ENCODE measurements at regions not wholly inside any gene's neighbourhood (a gene's known extent, or its start where the extent isn't known, plus 50 kb on each side); places are given as distances from the start of the nearest gene placed in this dataset.

GRCh38 chr7:94294471-94295131 lies 100.1 kb upstream of the COL1A2 start:
- Mint-ChIP-seq H3K4me1 (ENCODE audit: low read depth, unreplicated experiment) (no peaks in the 10 kb centered on the region), H3K27me3 (ENCODE audit: unreplicated experiment) (peaks cover 1% of the 10 kb centered on the region), H3K27ac (ENCODE audit: unreplicated experiment) (no peak overlapping the region), H3K4me3 (ENCODE audit: unreplicated experiment) (no peak overlapping the region), H3K36me3 (ENCODE audit: unreplicated experiment) (no peaks in the 10 kb centered on the region), H3K9me3 (ENCODE audit: unreplicated experiment) (peaks cover 2% of the 10 kb centered on the region)
- DNase-seq = no peak
- no peak for TF ChIP-seq CTCF (IDR thresholded peaks at IDR 0.05; ENCODE audit: partially characterized antibody, unreplicated experiment)

GRCh38 chr7:94295850-94296249 lies 98.8 kb upstream of the COL1A2 start:
- H3K27me3 Mint-ChIP-seq (ENCODE audit: unreplicated experiment) = peaks cover 1% of the 10 kb centered on the region
- H3K4me3 Mint-ChIP-seq (ENCODE audit: unreplicated experiment) = no peak overlapping the region
- DNase-seq = no peak
- H3K9me3 Mint-ChIP-seq (ENCODE audit: unreplicated experiment) = peaks cover 2% of the 10 kb centered on the region
- no peak for TF ChIP-seq CTCF (IDR thresholded peaks at IDR 0.05; ENCODE audit: partially characterized antibody, unreplicated experiment)
- no peaks in the 10 kb centered on the region for H3K36me3 Mint-ChIP-seq (ENCODE audit: unreplicated experiment)
- H3K27ac Mint-ChIP-seq (ENCODE audit: unreplicated experiment) = no peak overlapping the region
- peaks cover 4% of the 10 kb centered on the region for H3K4me1 Mint-ChIP-seq (ENCODE audit: low read depth, unreplicated experiment)

GRCh38 chr7:94296881-94297280 lies 97.8 kb upstream of the COL1A2 start:
- Mint-ChIP-seq H3K4me1 (ENCODE audit: low read depth, unreplicated experiment) (peaks cover 10% of the 10 kb centered on the region), H3K27me3 (ENCODE audit: unreplicated experiment) (peaks cover under 1% of the 10 kb centered on the region), H3K27ac (ENCODE audit: unreplicated experiment) (no peak overlapping the region), H3K36me3 (ENCODE audit: unreplicated experiment) (no peaks in the 10 kb centered on the region), H3K9me3 (ENCODE audit: unreplicated experiment) (peaks cover 1% of the 10 kb centered on the region), H3K4me3 (ENCODE audit: unreplicated experiment) (no peak overlapping the region)
- no peak for DNase-seq
- TF ChIP-seq CTCF (IDR thresholded peaks at IDR 0.05; ENCODE audit: partially characterized antibody, unreplicated experiment) = no peak

GRCh38 chr7:94297397-94297838 lies 97.3 kb upstream of the COL1A2 start:
- Mint-ChIP-seq H3K27ac (ENCODE audit: unreplicated experiment) (no peak overlapping the region), H3K4me1 (ENCODE audit: low read depth, unreplicated experiment) (peaks cover 10% of the 10 kb centered on the region), H3K36me3 (ENCODE audit: unreplicated experiment) (no peaks in the 10 kb centered on the region), H3K9me3 (ENCODE audit: unreplicated experiment) (no peaks in the 10 kb centered on the region), H3K27me3 (ENCODE audit: unreplicated experiment) (no peaks in the 10 kb centered on the region), H3K4me3 (ENCODE audit: unreplicated experiment) (no peak overlapping the region)
- no peak for TF ChIP-seq CTCF (IDR thresholded peaks at IDR 0.05; ENCODE audit: partially characterized antibody, unreplicated experiment)
- DNase-seq = no peak

GRCh38 chr7:94298943-94299342 lies 95.8 kb upstream of the COL1A2 start:
- Mint-ChIP-seq H3K4me1 (ENCODE audit: low read depth, unreplicated experiment) (peaks cover 21% of the 10 kb centered on the region), H3K27me3 (ENCODE audit: unreplicated experiment) (no peaks in the 10 kb centered on the region), H3K4me3 (ENCODE audit: unreplicated experiment) (no peak overlapping the region), H3K9me3 (ENCODE audit: unreplicated experiment) (no peaks in the 10 kb centered on the region), H3K36me3 (ENCODE audit: unreplicated experiment) (no peaks in the 10 kb centered on the region), H3K27ac (ENCODE audit: unreplicated experiment) (no peak overlapping the region)
- no peak for TF ChIP-seq CTCF (IDR thresholded peaks at IDR 0.05; ENCODE audit: partially characterized antibody, unreplicated experiment)
- no peak for DNase-seq
